ENCODE measurements at regions not wholly inside any gene's neighbourhood (a gene's known extent, or its start where the extent isn't known, plus 50 kb on each side); places are given as distances from the start of the nearest gene placed in this dataset.

DNA sequence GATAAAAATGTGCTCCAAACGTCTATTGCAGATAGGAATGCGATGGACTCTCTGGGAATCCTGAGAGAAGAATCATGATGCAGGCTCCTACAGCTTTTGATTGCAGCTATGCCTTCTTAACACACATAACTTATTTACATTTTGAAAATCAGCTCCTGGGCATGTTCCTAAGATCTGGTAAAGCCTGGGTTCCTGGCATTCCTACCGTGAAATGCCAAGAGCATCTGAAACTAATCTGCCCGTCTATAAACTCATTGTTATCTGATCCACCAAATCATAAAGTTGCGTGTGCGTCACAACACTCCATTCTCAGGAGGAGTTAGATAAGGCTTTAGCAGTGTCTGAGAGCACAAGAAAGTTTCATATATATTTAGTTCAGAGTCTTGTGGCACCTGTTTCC lies 79.0 kb upstream of the VGLL3 start:
- SMC1A ChIA-PET (ENCODE audit: uncharacterized antibody, unreplicated experiment), result no interaction called here
- no TSS peak for BruUV-seq (replicated peaks)
- DNase-seq (ENCODE audit: low read depth, low spot score), result no peak
- 50% methylated on average over 6 of the region's 6 CpGs for WGBS (ENCODE audit: insufficient coverage, insufficient replicate concordance, low lambda C conversion rate, missing lambda C conversion rate)
- CTCF ChIA-PET, result no interaction called here
- H3K27me3 ChIP-seq (replicated peaks in 1 of 2; ENCODE audit: control insufficient read depth in 2 of 2, insufficient read depth in 2 of 2, low read length in 1 of 2), result no peaks in the 10 kb centered on the region
- intact Hi-C loops (cut with micrococcal nuclease; ENCODE audit: unreplicated experiment), result no loop called here
- no peak for FAIRE-seq
- no peak overlapping the region for H3K4me3 ChIP-seq
- H3K36me3 ChIP-seq (ENCODE audit: control insufficient read depth in 2 of 2, insufficient read depth in 2 of 2, low read length in 1 of 2), result no peaks in the 10 kb centered on the region
- H3K79me2 ChIP-seq (ENCODE audit: control insufficient read depth, insufficient read depth, low read length), result no peaks in the 10 kb centered on the region
- no peak for ATAC-seq
- H3K27ac ChIP-seq (ENCODE audit: control insufficient read depth, insufficient read depth), result no peak overlapping the region
- RAD21 ChIA-PET (ENCODE audit: unreplicated experiment), result interaction anchor here (1.0 kb wide), 1 partner anchor 9 kb away, joined by 3 read pairs; no protein-coding TSS in a partner anchor
- no peaks in the 10 kb centered on the region for H4K20me1 ChIP-seq (ENCODE audit: control insufficient read depth, insufficient read depth)
- H3K9me3 ChIP-seq (replicated peaks; ENCODE audit: control insufficient read depth, insufficient read depth, low read length), result no peaks in the 10 kb centered on the region
- TF ChIP-seq HDAC6 (IDR thresholded peaks at IDR 0.05; ENCODE audit: unreplicated experiment) (no peak), SIX5 (IDR thresholded peaks at IDR 0.05; ENCODE audit: low read depth, low read length, severe bottlenecking) (no peak), FOXM1 (IDR thresholded peaks at IDR 0.05; ENCODE audit: low read depth, low read length) (no peak), GABPA (IDR thresholded peaks at IDR 0.05; ENCODE audit: low read depth) (no peak), POLR2A (IDR thresholded peaks at IDR 0.05; ENCODE audit: low read depth, low read length) (no peak), TAF1 (IDR thresholded peaks at IDR 0.05; ENCODE audit: borderline replicate concordance, low read depth, low read length) (no peak), CHD4 (IDR thresholded peaks at IDR 0.05) (no peak), PAX5 (IDR thresholded peaks at IDR 0.05; ENCODE audit: borderline replicate concordance, low read depth, low read length) (no peak), NFIC (IDR thresholded peaks at IDR 0.05; ENCODE audit: low read depth, low read length) (no peak), CHD1 (IDR thresholded peaks at IDR 0.05; ENCODE audit: low read depth, low read length) (no peak)
- TF ChIP-seq, protein P1, sequence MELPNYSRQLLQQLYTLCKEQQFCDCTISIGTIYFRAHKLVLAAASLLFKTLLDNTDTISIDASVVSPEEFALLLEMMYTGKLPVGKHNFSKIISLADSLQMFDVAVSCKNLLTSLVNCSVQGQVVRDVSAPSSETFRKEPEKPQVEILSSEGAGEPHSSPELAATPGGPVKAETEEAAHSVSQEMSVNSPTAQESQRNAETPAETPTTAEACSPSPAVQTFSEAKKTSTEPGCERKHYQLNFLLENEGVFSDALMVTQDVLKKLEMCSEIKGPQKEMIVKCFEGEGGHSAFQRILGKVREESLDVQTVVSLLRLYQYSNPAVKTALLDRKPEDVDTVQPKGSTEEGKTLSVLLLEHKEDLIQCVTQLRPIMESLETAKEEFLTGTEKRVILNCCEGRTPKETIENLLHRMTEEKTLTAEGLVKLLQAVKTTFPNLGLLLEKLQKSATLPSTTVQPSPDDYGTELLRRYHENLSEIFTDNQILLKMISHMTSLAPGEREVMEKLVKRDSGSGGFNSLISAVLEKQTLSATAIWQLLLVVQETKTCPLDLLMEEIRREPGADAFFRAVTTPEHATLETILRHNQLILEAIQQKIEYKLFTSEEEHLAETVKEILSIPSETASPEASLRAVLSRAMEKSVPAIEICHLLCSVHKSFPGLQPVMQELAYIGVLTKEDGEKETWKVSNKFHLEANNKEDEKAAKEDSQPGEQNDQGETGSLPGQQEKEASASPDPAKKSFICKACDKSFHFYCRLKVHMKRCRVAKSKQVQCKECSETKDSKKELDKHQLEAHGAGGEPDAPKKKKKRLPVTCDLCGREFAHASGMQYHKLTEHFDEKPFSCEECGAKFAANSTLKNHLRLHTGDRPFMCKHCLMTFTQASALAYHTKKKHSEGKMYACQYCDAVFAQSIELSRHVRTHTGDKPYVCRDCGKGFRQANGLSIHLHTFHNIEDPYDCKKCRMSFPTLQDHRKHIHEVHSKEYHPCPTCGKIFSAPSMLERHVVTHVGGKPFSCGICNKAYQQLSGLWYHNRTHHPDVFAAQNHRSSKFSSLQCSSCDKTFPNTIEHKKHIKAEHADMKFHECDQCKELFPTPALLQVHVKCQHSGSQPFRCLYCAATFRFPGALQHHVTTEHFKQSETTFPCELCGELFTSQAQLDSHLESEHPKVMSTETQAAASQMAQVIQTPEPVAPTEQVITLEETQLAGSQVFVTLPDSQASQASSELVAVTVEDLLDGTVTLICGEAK (IDR thresholded peaks at IDR 0.05; ENCODE audit: borderline replicate concordance), result no peak
- TF ChIP-seq, protein P2, sequence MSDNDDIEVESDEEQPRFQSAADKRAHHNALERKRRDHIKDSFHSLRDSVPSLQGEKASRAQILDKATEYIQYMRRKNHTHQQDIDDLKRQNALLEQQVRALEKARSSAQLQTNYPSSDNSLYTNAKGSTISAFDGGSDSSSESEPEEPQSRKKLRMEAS (IDR thresholded peaks at IDR 0.05; ENCODE audit: low read depth, low read length), result no peak
- POLR2A ChIA-PET, result no interaction called here
- in situ Hi-C loops (cut with MboI), result no loop called here
- H2AFZ ChIP-seq (ENCODE audit: control insufficient read depth, low read depth, low read length), result no peak overlapping the region
- no peak overlapping the region for H3K9ac ChIP-seq (ENCODE audit: control insufficient read depth, insufficient read depth, low read length)
- no peaks in the 10 kb centered on the region for H3K4me1 ChIP-seq (ENCODE audit: control insufficient read depth, insufficient read depth, low read length)
- no peak overlapping the region for H3K4me2 ChIP-seq (ENCODE audit: control insufficient read depth, insufficient read depth)
